IMR-90 (cell line): ENCODE measurements at regions not wholly inside any gene's neighbourhood (a gene's known extent, or its start where the extent isn't known, plus 50 kb on each side); places are given as distances from the start of the nearest gene placed in this dataset.

Experiments
- ATAC-seq: fragments of 200-7000 bp; cut with Tn5 transposase; 2 replicates; pipeline ENCODE4 v1.9.1; 2020; ENCODE audit warnings: low read depth, mild to moderate bottlenecking, moderate library complexity
- BruUV-seq: library from RNA; stranded (reverse); fragments of 400-500 nt; replicated peaks from 2 replicates; lab custom pipeline; 2021; lab: Mats Ljungman, UMichigan
- CTCF ChIA-PET: fragments of 300-600 bp; formaldehyde crosslinking; extraction: SDS; loops from one replicate; lab custom pipeline; 2021; ENCODE audit warnings: antibody characterized with exemption; lab: Yijun Ruan, JAX
- POLR2A ChIA-PET: fragments of 300-600 bp; sonication (Branson Sonifier 250); formaldehyde crosslinking; loops from one replicate; lab custom pipeline; 2022; ENCODE audit warnings: antibody characterized with exemption; ENCODE audit not compliant: unreplicated experiment; lab: Charles Lee
- DNase-seq: peaks from one replicate; pipeline ENCODE4 v3.0.0; 2013
- H2AFZ ChIP-seq: replicated peaks from 2 replicates; pipeline ENCODE3; 2013; ENCODE audit warnings: low read length, mild to moderate bottlenecking; ENCODE audit not compliant: poor library complexity
- H2AK5ac ChIP-seq: 2 replicates; pipeline ENCODE4 v1.6.1; 2013; ENCODE audit warnings: low read depth, low read length, inconsistent platforms
- H2AK9ac ChIP-seq: replicated peaks from 2 replicates; pipeline ENCODE3; 2013; ENCODE audit warnings: mild to moderate bottlenecking, low read depth, low read length, moderate library complexity; ENCODE audit not compliant: poor library complexity
- H2BK120ac ChIP-seq: 2 replicates; pipeline ENCODE4 v1.6.1; 2013; ENCODE audit warnings: low read depth, low read length, inconsistent platforms
- H2BK15ac ChIP-seq: 3 replicates; pipeline ENCODE4 v1.6.1; 2013; ENCODE audit warnings: low read depth, low read length, inconsistent platforms
- H2BK20ac ChIP-seq: 2 replicates; pipeline ENCODE4 v1.6.1; 2013; ENCODE audit warnings: low read depth, mild to moderate bottlenecking, inconsistent platforms, low read length, moderate library complexity
- H2BK5ac ChIP-seq: 2 replicates; pipeline ENCODE4 v1.6.1; 2013; ENCODE audit warnings: mild to moderate bottlenecking, low read depth, low read length, inconsistent platforms; ENCODE audit not compliant: poor library complexity, severe bottlenecking
- H3K14ac ChIP-seq: replicated peaks from 2 replicates; pipeline ENCODE4 v1.6.1; 2013; ENCODE audit warnings: low read depth, low read length, inconsistent platforms
- H3K18ac ChIP-seq: 2 replicates; pipeline ENCODE4 v1.6.1; 2013; ENCODE audit warnings: low read depth, low read length, control low read depth
- H3K23ac ChIP-seq: 2 replicates; pipeline ENCODE4 v1.6.1; 2013; ENCODE audit warnings: low read depth, low read length, inconsistent platforms
- H3K27ac ChIP-seq: 2 replicates; pipeline ENCODE4 v1.5.1; 2013; ENCODE audit warnings: mild to moderate bottlenecking, control low read depth, low read length; ENCODE audit not compliant: insufficient read depth
- H3K27me3 ChIP-seq: 2 replicates; pipeline ENCODE4 v1.6.1; 2013; ENCODE audit warnings: low read length; ENCODE audit not compliant: control insufficient read depth, insufficient read depth
- H3K36me3 ChIP-seq: 2 replicates; pipeline ENCODE4 v1.6.1; 2013; ENCODE audit warnings: low read length, mixed read lengths; ENCODE audit not compliant: control insufficient read depth, insufficient read depth
- H3K4ac ChIP-seq: 2 replicates; pipeline ENCODE4 v1.6.1; 2013; ENCODE audit warnings: low read depth, low read length, inconsistent platforms
- H3K4me1 ChIP-seq: 2 replicates; pipeline ENCODE4 v1.6.1; 2013; ENCODE audit warnings: low read length, mixed read lengths; ENCODE audit not compliant: control insufficient read depth, insufficient read depth
- H3K4me2 ChIP-seq: 2 replicates; pipeline ENCODE4 v1.6.1; 2013; ENCODE audit warnings: low read depth, mild to moderate bottlenecking, control low read depth, low read length, moderate library complexity
- H3K4me3 ChIP-seq: 2 replicates; pipeline ENCODE4 v1.5.1; 2013; ENCODE audit warnings: low read depth, mild to moderate bottlenecking, control low read depth, low read length, moderate library complexity; ENCODE audit not compliant: insufficient read depth
- H3K56ac ChIP-seq: 2 replicates; pipeline ENCODE4 v1.6.1; 2013; ENCODE audit warnings: low read length, inconsistent platforms; ENCODE audit not compliant: insufficient read depth; ENCODE audit errors: extremely low read depth
- H3K79me1 ChIP-seq, 2 experiments: 2 replicates each; pipeline ENCODE4 v1.6.1; 2013; ENCODE audit warnings: low read length in 2 of 2, inconsistent platforms in 1 of 2, low read depth in 1 of 2
- H3K9ac ChIP-seq: 2 replicates; pipeline ENCODE4 v1.6.1; 2013; ENCODE audit warnings: low read depth, low read length, control low read depth
- H3K9me1 ChIP-seq: 2 replicates; pipeline ENCODE4 v1.6.1; 2013; ENCODE audit warnings: low read length, inconsistent platforms; ENCODE audit not compliant: insufficient read depth
- H3K9me3 ChIP-seq: 2 replicates; pipeline ENCODE4 v1.6.1; 2013; ENCODE audit warnings: low read length; ENCODE audit not compliant: control insufficient read depth, insufficient read depth
- H4K20me1 ChIP-seq: 2 replicates; pipeline ENCODE4 v1.6.1; 2013; ENCODE audit warnings: low read length, inconsistent platforms; ENCODE audit not compliant: insufficient read depth
- H4K5ac ChIP-seq: 2 replicates; pipeline ENCODE4 v1.6.1; 2013; ENCODE audit warnings: mild to moderate bottlenecking, low read depth, low read length, control low read depth
- H4K8ac ChIP-seq, 2 experiments: 2 replicates each; pipeline ENCODE4 v1.6.1; 2013; ENCODE audit warnings: low read depth in 2 of 2, low read length in 2 of 2, control low read depth in 1 of 2, inconsistent platforms in 1 of 2
- H4K91ac ChIP-seq: 2 replicates; pipeline ENCODE4 v1.6.1; 2013; ENCODE audit warnings: low read depth, low read length, inconsistent platforms; ENCODE audit not compliant: insufficient read depth
- CEBPB ChIP-seq: IDR thresholded peaks from 2 replicates; pipeline ENCODE4 v1.6.1; 2012; ENCODE audit warnings: low read depth, low read length, improper control_type of control experiment
- NFE2L2 ChIP-seq: fragments of 150-350 bp; IDR thresholded peaks from 2 replicates; pipeline ENCODE4 v1.6.1; 2016; ENCODE audit warnings: low read depth, mild to moderate bottlenecking, low read length
- WGBS, 2 experiments: methylation state at CpG; one replicate each; pipeline versions ENCODE4 v1.1.5 to v1.1.7; 2013; ENCODE audit warnings: missing lambda C conversion rate in 2 of 2; ENCODE audit not compliant: insufficient read length in 1 of 2; ENCODE audit errors: extremely low coverage in 2 of 2; 5-methylcytosine and 5-hydroxymethylcytosine counted together
- dilution Hi-C: fragments of 300-500 bp; cut with HindIII; formaldehyde crosslinking; loops from one replicate; pipeline ENCODE4 v1.14.3; 2018; ENCODE audit warnings: low sequenced_read_pairs; ENCODE audit not compliant: unreplicated experiment
- in situ Hi-C: fragments of 300-500 bp; cut with MboI; formaldehyde crosslinking; loops from 3 replicates; pipeline ENCODE4 v1.14.3; 2019; ENCODE audit warnings: low sequenced_read_pairs, inconsistent platforms, mixed read lengths
- intact Hi-C: fragments of 100-400 bp; cut with micrococcal nuclease; formaldehyde crosslinking; loops from 2 replicates; pipeline ENCODE4 v1.10.0; 2022

- ATAC-seq = no peak
- no TSS peak for BruUV-seq
- no peak overlapping the region for H3K18ac ChIP-seq
- dilution Hi-C loops (no loop called here), in situ Hi-C loops (no loop called here), intact Hi-C loops (no loop called here)
- ChIA-PET POLR2A (no interaction called here), CTCF (interaction anchor here (1.0 kb wide), 1 partner anchor 9 kb away, joined by 3 read pairs; no protein-coding TSS in a partner anchor)
- H3K27me3 ChIP-seq = peaks cover 9% of the 10 kb centered on the region
- peaks cover 9% of the 10 kb centered on the region; the same call in 1 of the 2 replicates for H3K9me1 ChIP-seq
- no peak overlapping the region for H3K14ac ChIP-seq
- no peak overlapping the region for H2BK15ac ChIP-seq
- H3K36me3 ChIP-seq = no peaks in the 10 kb centered on the region
- no peak overlapping the region for H3K23ac ChIP-seq
- H2BK20ac ChIP-seq = no peak overlapping the region
- no peak overlapping the region for H2AK9ac ChIP-seq
- no peaks in the 10 kb centered on the region for H3K9me3 ChIP-seq
- no peak overlapping the region for H4K5ac ChIP-seq
- DNase-seq = no peak
- no peak overlapping the region for H4K91ac ChIP-seq
- H3K56ac ChIP-seq = no peak overlapping the region
- no peak overlapping the region for H3K9ac ChIP-seq
- no peaks in the 10 kb centered on the region for H4K20me1 ChIP-seq
- no peak overlapping the region for H2AK5ac ChIP-seq
- no peaks in the 10 kb centered on the region for H3K79me1 ChIP-seq
- H3K4me1 ChIP-seq = peaks cover 8% of the 10 kb centered on the region
- no peak overlapping the region for H2BK5ac ChIP-seq
- TF ChIP-seq NFE2L2 = no peak
- TF ChIP-seq CEBPB = peak; percentile 82
- no peak overlapping the region for H3K4me3 ChIP-seq
- no peak overlapping the region for H3K4me2 ChIP-seq
- H2AFZ ChIP-seq = no peak overlapping the region
- H2BK120ac ChIP-seq = no peak overlapping the region
- no peak overlapping the region for H4K8ac ChIP-seq
- no peak overlapping the region for H3K27ac ChIP-seq
- no CpG with 5 or more reads among the region's 3 CpGs for WGBS, 2 experiments
- no peak overlapping the region for H3K4ac ChIP-seq
Observed at GRCh38 chr2:45233301-45233700, 224.0 kb upstream of the SIX2 start.
